CD4-positive, alpha-beta T cell treated with Interleukin-4 for 1 hour (primary cell): ENCODE measurements at regions not wholly inside any gene's neighbourhood (a gene's known extent, or its start where the extent isn't known, plus 50 kb on each side); places are given as distances from the start of the nearest gene placed in this dataset.

ENCODE experiments used
- DNase-seq, 2 donors: peaks; one replicate each; pipeline ENCODE4 v3.0.0-alpha.2; 2020 to 2022

GRCh38 chr10:3478153-3478552 is 305.6 kb upstream of the PITRM1 start:
- DNase-seq = no peak

GRCh38 chr10:3477683-3478082 is 305.1 kb upstream of the PITRM1 start:
- no peak for DNase-seq

GRCh38 chr10:3476640-3477448 is 304.3 kb upstream of the PITRM1 start:
- no peak for DNase-seq

GRCh38 chr10:3476186-3476585 is 303.6 kb upstream of the PITRM1 start:
- DNase-seq = no peak

- no peak for DNase-seq
Measured at GRCh38 chr10:3475367-3475766, 302.8 kb upstream of the PITRM1 start.

- DNase-seq = no peak
Measured at GRCh38 chr10:3474266-3474665, 301.7 kb upstream of the PITRM1 start.

- DNase-seq = no peak
Measured at GRCh38 chr10:3473271-3473670, 300.7 kb upstream of the PITRM1 start.

GRCh38 chr10:3472287-3473051 is 299.9 kb upstream of the PITRM1 start:
- DNase-seq = peak in 1 of 2 donors; percentile 37

- no peak for DNase-seq
Measured at GRCh38 chr10:3471927-3472286, 299.3 kb upstream of the PITRM1 start.

GRCh38 chr10:3471472-3471871 is 298.9 kb upstream of the PITRM1 start:
- DNase-seq = no peak

- DNase-seq = no peak
Measured at GRCh38 chr10:3470191-3470590, 297.6 kb upstream of the PITRM1 start.

GRCh38 chr10:3469639-3470020 is 297.0 kb upstream of the PITRM1 start:
- no peak for DNase-seq

- peak; percentile 14 to 36 for DNase-seq
Measured at GRCh38 chr10:3468919-3469638, 296.5 kb upstream of the PITRM1 start.

- peak; percentile 17 to 59 for DNase-seq
Measured at GRCh38 chr10:3467052-3467951, 294.7 kb upstream of the PITRM1 start.

GRCh38 chr10:3465406-3465891 is 292.9 kb upstream of the PITRM1 start:
- no peak for DNase-seq

GRCh38 chr10:3464760-3465405 is 292.3 kb upstream of the PITRM1 start:
- DNase-seq = no peak

- DNase-seq = no peak
Measured at GRCh38 chr10:3460420-3461128, 288.0 kb upstream of the PITRM1 start.

GRCh38 chr10:3455385-3456334 is 283.1 kb upstream of the PITRM1 start:
- no peak for DNase-seq

GRCh38 chr10:3452683-3453361 is 280.2 kb upstream of the PITRM1 start:
- no peak for DNase-seq
